Ovary (tissue), 7 donors: ENCODE measurements at regions not wholly inside any gene's neighbourhood (a gene's known extent, or its start where the extent isn't known, plus 50 kb on each side); places are given as distances from the start of the nearest gene placed in this dataset.
"Not testable (repeated sequence)": the region's sequence is repeated elsewhere in the genome, so short reads cannot be mapped to it uniquely, and the experiment has no call there.

Experiments
- DNase-seq, 5 donors: peaks; one replicate each; pipeline ENCODE4 v3.0.0-alpha.2; 2019 to 2020
- H3K27ac ChIP-seq, 2 donors: fragments of 200-600 bp; one replicate each; pipeline versions ENCODE4 v1.5.1 to v1.8.0; 2019 to 2022
- H3K27me3 ChIP-seq: fragments of 200-600 bp; one replicate; pipeline ENCODE4 v1.8.0; 2022
- H3K36me3 ChIP-seq: fragments of 200-600 bp; sonication (generic); one replicate; pipeline ENCODE4 v1.5.1; 2019
- H3K4me1 ChIP-seq: one replicate; pipeline ENCODE4 v1.8.1; 2013; ENCODE audit warnings: mild to moderate bottlenecking, moderate library complexity; ENCODE audit not compliant: insufficient read depth
- H3K4me3 ChIP-seq: fragments of 200-600 bp; sonication (generic); one replicate; pipeline ENCODE4 v1.5.1; 2017
- H3K9me3 ChIP-seq, 2 donors: fragments of 200-600 bp in 1 of 2; sonication (generic) in 1 of 2; one replicate each; pipeline versions ENCODE4 v1.5.1 to v1.8.1; 2013 to 2019; ENCODE audit warnings: mild to moderate bottlenecking in 1 of 2, moderate library complexity in 1 of 2
- EP300 ChIP-seq: sonication (generic); formaldehyde crosslinking; IDR thresholded peaks from one replicate; pipeline ENCODE4 v1.6.1; 2017; ENCODE audit warnings: antibody characterized with exemption
- POLR2A ChIP-seq: fragments of 450-650 bp; IDR thresholded peaks from one replicate; pipeline ENCODE4 v1.6.1; 2017; ENCODE audit warnings: antibody characterized with exemption, mild to moderate bottlenecking, moderate library complexity
- WGBS, 3 donors: extraction: QIAGEN DNeasy Blood & Tissue Kit in 1 of 3; methylation state at CpG; one replicate each; pipeline versions ENCODE4 v1.1.5 to v1.1.7; 2013 to 2017; 5-methylcytosine and 5-hydroxymethylcytosine counted together
- intact Hi-C, 4 donors: fragments of 100-400 bp; cut with DNase I; formaldehyde crosslinking; loops; one replicate each; pipeline versions ENCODE4 v1.11.0 to v1.15.1; 2022 to 2023
- TF ChIP-seq, protein P1 (sequence below), 3 donors: fragments of 450-650 bp in 2 of 3; fragments of 200-600 bp in 1 of 3; IDR thresholded peaks; one replicate each; pipeline versions ENCODE4 v1.5.1 to v1.8.0; 2016 to 2022; ENCODE audit warnings: antibody characterized with exemption in 3 of 3, mild to moderate bottlenecking in 1 of 3
- donor health status: DM: no; HTN: no; CAD: no; lungs with moderate emphysema.
- donor health status: DM: no; HTN: no; CAD: no.
- donor health status: Bipolar disorder and iron deficiency.
- donor health status: DM: no; HTN: no; CAD: no.
- donor health status: DM: yes; HTN: yes; CAD: no.

- Histone ChIP-seq H3K27ac (no peak overlapping the region), H3K9me3 (no peaks in the 10 kb centered on the region), H3K27me3 (no peaks in the 10 kb centered on the region), H3K36me3 (no peaks in the 10 kb centered on the region), H3K4me3 (no peak overlapping the region), H3K4me1 (no peaks in the 10 kb centered on the region)
- intact Hi-C loops, result no loop called here
- WGBS, 3 donors, result 71 to 81% (median 80%) methylated on average over 7 of the region's 7 CpGs
- DNase-seq, result no peak
- no peak for TF ChIP-seq EP300
- TF ChIP-seq POLR2A, result no peak
- TF ChIP-seq, protein P1, sequence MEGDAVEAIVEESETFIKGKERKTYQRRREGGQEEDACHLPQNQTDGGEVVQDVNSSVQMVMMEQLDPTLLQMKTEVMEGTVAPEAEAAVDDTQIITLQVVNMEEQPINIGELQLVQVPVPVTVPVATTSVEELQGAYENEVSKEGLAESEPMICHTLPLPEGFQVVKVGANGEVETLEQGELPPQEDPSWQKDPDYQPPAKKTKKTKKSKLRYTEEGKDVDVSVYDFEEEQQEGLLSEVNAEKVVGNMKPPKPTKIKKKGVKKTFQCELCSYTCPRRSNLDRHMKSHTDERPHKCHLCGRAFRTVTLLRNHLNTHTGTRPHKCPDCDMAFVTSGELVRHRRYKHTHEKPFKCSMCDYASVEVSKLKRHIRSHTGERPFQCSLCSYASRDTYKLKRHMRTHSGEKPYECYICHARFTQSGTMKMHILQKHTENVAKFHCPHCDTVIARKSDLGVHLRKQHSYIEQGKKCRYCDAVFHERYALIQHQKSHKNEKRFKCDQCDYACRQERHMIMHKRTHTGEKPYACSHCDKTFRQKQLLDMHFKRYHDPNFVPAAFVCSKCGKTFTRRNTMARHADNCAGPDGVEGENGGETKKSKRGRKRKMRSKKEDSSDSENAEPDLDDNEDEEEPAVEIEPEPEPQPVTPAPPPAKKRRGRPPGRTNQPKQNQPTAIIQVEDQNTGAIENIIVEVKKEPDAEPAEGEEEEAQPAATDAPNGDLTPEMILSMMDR (IDR thresholded peaks at IDR 0.05), result no peak
Measured at GRCh38 chr6:167751579-167752115, 75.1 kb upstream of the AFDN start.

DNA sequence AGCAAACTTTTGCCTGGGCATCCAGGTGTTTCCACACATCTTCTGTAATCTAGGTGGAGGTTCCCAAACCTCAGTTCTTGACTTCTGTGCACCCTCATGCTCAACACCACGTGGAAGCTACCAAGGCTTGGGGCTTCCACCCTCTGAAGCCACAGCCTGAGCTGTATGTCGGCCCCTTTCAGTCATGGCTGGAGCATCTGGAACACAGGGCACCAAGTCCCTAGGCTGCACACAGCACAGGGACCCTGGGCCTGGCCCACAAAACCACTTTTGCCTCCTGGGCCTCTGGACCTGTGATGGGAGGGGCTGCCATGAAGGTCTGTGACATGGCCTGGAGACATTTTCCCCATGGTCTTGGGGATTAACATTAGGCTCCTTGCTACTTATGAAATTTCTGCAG lies 73.4 kb upstream of the AFDN start:
- H3K27ac ChIP-seq, DNase-seq, H3K27me3 ChIP-seq, intact Hi-C loops, H3K9me3 ChIP-seq, H3K4me1 ChIP-seq, H3K4me3 ChIP-seq, H3K36me3 ChIP-seq: not testable (repeated sequence)
- 69 to 93% (median 92%) methylated on average over 2 of the region's 2 CpGs for WGBS, 3 donors

DNA sequence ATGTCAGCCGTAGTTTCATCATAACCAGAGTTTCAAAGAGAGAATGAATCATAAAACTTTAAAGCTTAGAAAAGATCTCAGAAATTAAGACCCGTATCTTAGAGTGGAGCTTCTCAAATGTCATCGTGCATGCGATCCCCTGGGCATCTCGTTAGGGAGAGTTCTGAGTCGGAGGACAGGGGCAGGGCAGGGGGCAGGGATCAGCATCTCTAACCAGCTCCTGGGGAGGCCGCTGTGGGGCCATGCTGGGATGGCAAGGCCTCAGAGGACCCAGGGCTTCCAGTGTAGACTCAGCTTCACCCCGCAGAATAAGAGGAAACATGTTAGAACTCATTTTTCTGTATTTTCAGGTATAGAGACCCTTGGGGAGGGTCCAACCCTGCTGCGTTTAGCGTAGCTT lies 72.0 kb upstream of the AFDN start:
- TF ChIP-seq, protein P1 (IDR thresholded peaks at IDR 0.05), result no peak
- TF ChIP-seq POLR2A (no peak), EP300 (no peak)
- Histone ChIP-seq H3K4me1 (no peaks in the 10 kb centered on the region), H3K27me3 (no peaks in the 10 kb centered on the region), H3K27ac (no peak overlapping the region), H3K4me3 (no peak overlapping the region), H3K9me3 (no peaks in the 10 kb centered on the region), H3K36me3 (no peaks in the 10 kb centered on the region)
- intact Hi-C loops, result no loop called here
- WGBS, 3 donors, result 92 to 93% (median 93%) methylated on average over 10 of the region's 10 CpGs
- DNase-seq, result no peak

DNA sequence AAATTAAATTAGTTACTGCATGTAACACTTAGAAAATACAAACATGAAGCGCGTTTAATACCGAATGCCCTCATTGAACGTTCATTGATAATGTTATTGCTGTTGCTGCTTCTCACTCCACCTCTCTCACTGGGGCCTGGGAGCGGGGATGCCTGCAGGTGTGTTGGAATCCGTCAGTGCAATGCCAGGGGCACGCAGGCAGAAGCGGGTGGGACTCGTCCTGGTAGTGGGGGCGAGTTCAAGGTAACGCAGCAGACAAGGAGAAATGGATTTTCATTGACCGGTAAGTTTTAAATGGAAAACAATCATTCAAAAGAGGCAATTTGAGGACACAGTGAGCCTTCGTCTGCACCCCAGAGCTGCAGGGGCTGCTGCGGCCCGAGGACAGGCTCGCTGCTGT lies 71.2 kb upstream of the AFDN start:
- intact Hi-C loops, result no loop called here
- no peaks in the 10 kb centered on the region for H3K27me3 ChIP-seq
- no peaks in the 10 kb centered on the region for H3K36me3 ChIP-seq
- TF ChIP-seq, protein P1 (IDR thresholded peaks at IDR 0.05), result no peak
- no peak for TF ChIP-seq POLR2A
- H3K4me3 ChIP-seq, result no peak overlapping the region
- H3K9me3 ChIP-seq, result no peaks in the 10 kb centered on the region
- DNase-seq, result no peak
- no peak overlapping the region for H3K27ac ChIP-seq
- peaks cover 7% of the 10 kb centered on the region for H3K4me1 ChIP-seq
- 94 to 97% (median 95%) methylated on average over 16 of the region's 16 CpGs for WGBS, 3 donors

DNA sequence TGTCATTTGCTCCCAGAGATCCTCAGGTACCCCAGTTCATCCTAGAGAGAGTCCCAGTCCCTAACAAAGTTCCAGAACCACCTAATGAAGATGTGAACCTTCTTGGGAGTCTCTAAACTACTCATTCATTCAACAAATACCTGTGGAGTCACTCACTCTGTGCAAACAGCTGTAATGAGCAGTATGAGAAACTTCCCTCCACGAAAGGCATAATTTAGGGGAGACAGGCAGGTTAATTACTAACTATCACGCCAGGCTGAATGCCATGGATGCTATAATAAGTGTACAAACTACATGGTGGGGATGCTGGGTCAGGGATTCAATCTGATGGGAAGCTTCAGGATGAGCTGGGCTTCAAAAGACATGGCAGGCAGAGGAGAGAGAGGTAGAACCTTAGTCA lies 70.1 kb upstream of the AFDN start:
- no peaks in the 10 kb centered on the region for H3K27me3 ChIP-seq
- H3K9me3 ChIP-seq, result no peaks in the 10 kb centered on the region
- TF ChIP-seq POLR2A (no peak), EP300 (no peak)
- TF ChIP-seq, protein P1 (IDR thresholded peaks at IDR 0.05), result no peak
- no peak overlapping the region for H3K4me3 ChIP-seq
- H3K4me1 ChIP-seq, result peaks cover 12% of the 10 kb centered on the region
- H3K27ac ChIP-seq, result no peak overlapping the region
- 91 to 94% (median 93%) methylated on average over 2 of the region's 2 CpGs for WGBS, 3 donors
- intact Hi-C loops, result no loop called here
- DNase-seq, result no peak
- no peaks in the 10 kb centered on the region for H3K36me3 ChIP-seq
